ENCODE measurements at regions not wholly inside any gene's neighbourhood (a gene's known extent, or its start where the extent isn't known, plus 50 kb on each side); places are given as distances from the start of the nearest gene placed in this dataset.

DNA sequence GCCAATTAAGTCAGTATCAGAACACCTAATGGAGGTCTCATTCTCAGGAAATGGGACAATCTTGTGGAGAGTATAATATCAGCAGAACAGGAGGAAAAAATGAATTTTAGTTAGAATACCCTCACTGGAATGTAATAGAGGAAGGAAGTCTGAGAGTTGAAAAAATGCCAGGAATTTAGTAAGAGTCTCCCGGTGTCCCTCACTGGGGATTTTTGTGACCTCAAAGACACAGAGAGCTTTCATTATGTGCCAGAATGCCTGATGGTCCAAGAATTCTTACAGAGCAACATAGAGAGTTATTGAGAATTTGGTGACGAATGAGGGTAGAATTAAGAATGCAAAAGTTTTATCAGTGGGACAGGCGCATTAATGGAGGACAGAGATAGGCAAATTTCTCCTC lies 443.5 kb upstream of the B3GALT2 start:
- TF ChIP-seq POLR2A (IDR thresholded peaks at IDR 0.05): no peak
- no peak for TF ChIP-seq CTCF (IDR thresholded peaks at IDR 0.05)
- TF ChIP-seq EP300 (IDR thresholded peaks at IDR 0.05): no peak
- TF ChIP-seq POLR2AphosphoS5 (IDR thresholded peaks at IDR 0.05): no peak
